ENCODE measurements at regions not wholly inside any gene's neighbourhood (a gene's known extent, or its start where the extent isn't known, plus 50 kb on each side); places are given as distances from the start of the nearest gene placed in this dataset.

- DNase-seq (ENCODE audit: low read depth in 1 of 2, low spot score in 1 of 2) = no peak
These were observed 174.1 kb upstream of the MCTP2 start for GRCh38 chr15:94057305-94057704.

- DNase-seq (ENCODE audit: low read depth in 1 of 2, low spot score in 1 of 2) = no peak
These were observed 175.0 kb upstream of the MCTP2 start for GRCh38 chr15:94056314-94056713.

GRCh38 chr15:94053626-94054025 is 177.7 kb upstream of the MCTP2 start:
- DNase-seq (ENCODE audit: low read depth in 1 of 2, low spot score in 1 of 2) = no peak

- no peak for DNase-seq (ENCODE audit: low read depth in 1 of 2, low spot score in 1 of 2)
These were observed 178.7 kb upstream of the MCTP2 start for GRCh38 chr15:94052711-94053110.

GRCh38 chr15:94047566-94047965 is 183.8 kb upstream of the MCTP2 start:
- no peak for DNase-seq (ENCODE audit: low read depth in 1 of 2, low spot score in 1 of 2)

GRCh38 chr15:94042180-94042928 is 189.0 kb upstream of the MCTP2 start:
- no peak for DNase-seq (ENCODE audit: low read depth in 1 of 2, low spot score in 1 of 2)

- DNase-seq (ENCODE audit: low read depth in 1 of 2, low spot score in 1 of 2) = no peak
These were observed 189.6 kb upstream of the MCTP2 start for GRCh38 chr15:94041746-94042145.

- no peak for DNase-seq (ENCODE audit: low read depth in 1 of 2, low spot score in 1 of 2)
These were observed 190.7 kb upstream of the MCTP2 start for GRCh38 chr15:94040541-94041248.

GRCh38 chr15:94036156-94036555 is 195.2 kb upstream of the MCTP2 start:
- DNase-seq (ENCODE audit: low read depth in 1 of 2, low spot score in 1 of 2) = no peak

- DNase-seq (ENCODE audit: low read depth in 1 of 2, low spot score in 1 of 2) = no peak
These were observed 197.7 kb upstream of the MCTP2 start for GRCh38 chr15:94033683-94034020.

- no peak for DNase-seq (ENCODE audit: low read depth in 1 of 2, low spot score in 1 of 2)
These were observed 198.2 kb upstream of the MCTP2 start for GRCh38 chr15:94033014-94033682.

- no peak for DNase-seq (ENCODE audit: low read depth in 1 of 2, low spot score in 1 of 2)
These were observed 198.8 kb upstream of the MCTP2 start for GRCh38 chr15:94032571-94032970.

- no peak for DNase-seq (ENCODE audit: low read depth in 1 of 2, low spot score in 1 of 2)
These were observed 200.3 kb upstream of the MCTP2 start for GRCh38 chr15:94031072-94031471.

- DNase-seq (ENCODE audit: low read depth in 1 of 2, low spot score in 1 of 2) = no peak
These were observed 201.9 kb upstream of the MCTP2 start for GRCh38 chr15:94029495-94029894.

- no peak for DNase-seq (ENCODE audit: low read depth in 1 of 2, low spot score in 1 of 2)
These were observed 202.6 kb upstream of the MCTP2 start for GRCh38 chr15:94028809-94029208.

GRCh38 chr15:94028121-94028520 is 203.2 kb upstream of the MCTP2 start:
- DNase-seq (ENCODE audit: low read depth in 1 of 2, low spot score in 1 of 2) = no peak

GRCh38 chr15:94027581-94027980 is 203.8 kb upstream of the MCTP2 start:
- DNase-seq (ENCODE audit: low read depth in 1 of 2, low spot score in 1 of 2) = no peak

- DNase-seq (ENCODE audit: low read depth in 1 of 2, low spot score in 1 of 2) = no peak
These were observed 204.7 kb upstream of the MCTP2 start for GRCh38 chr15:94026458-94027304.

- no peak for DNase-seq (ENCODE audit: low read depth in 1 of 2, low spot score in 1 of 2)
These were observed 207.8 kb upstream of the MCTP2 start for GRCh38 chr15:94023531-94023930.

GRCh38 chr15:94021621-94022320 is 209.6 kb upstream of the MCTP2 start:
- no peak for DNase-seq (ENCODE audit: low read depth in 1 of 2, low spot score in 1 of 2)

GRCh38 chr15:94019062-94019461 is 212.3 kb upstream of the MCTP2 start:
- no peak for DNase-seq (ENCODE audit: low read depth in 1 of 2, low spot score in 1 of 2)

Data from stimulated activated CD4-positive, alpha-beta T cell treated with anti-CD3 and anti-CD28 coated beads, Interleukin-15, amount 100 ng/mL, for 1 hour (primary cell).